ENCODE measurements at regions not wholly inside any gene's neighbourhood (a gene's known extent, or its start where the extent isn't known, plus 50 kb on each side); places are given as distances from the start of the nearest gene placed in this dataset.

DNA sequence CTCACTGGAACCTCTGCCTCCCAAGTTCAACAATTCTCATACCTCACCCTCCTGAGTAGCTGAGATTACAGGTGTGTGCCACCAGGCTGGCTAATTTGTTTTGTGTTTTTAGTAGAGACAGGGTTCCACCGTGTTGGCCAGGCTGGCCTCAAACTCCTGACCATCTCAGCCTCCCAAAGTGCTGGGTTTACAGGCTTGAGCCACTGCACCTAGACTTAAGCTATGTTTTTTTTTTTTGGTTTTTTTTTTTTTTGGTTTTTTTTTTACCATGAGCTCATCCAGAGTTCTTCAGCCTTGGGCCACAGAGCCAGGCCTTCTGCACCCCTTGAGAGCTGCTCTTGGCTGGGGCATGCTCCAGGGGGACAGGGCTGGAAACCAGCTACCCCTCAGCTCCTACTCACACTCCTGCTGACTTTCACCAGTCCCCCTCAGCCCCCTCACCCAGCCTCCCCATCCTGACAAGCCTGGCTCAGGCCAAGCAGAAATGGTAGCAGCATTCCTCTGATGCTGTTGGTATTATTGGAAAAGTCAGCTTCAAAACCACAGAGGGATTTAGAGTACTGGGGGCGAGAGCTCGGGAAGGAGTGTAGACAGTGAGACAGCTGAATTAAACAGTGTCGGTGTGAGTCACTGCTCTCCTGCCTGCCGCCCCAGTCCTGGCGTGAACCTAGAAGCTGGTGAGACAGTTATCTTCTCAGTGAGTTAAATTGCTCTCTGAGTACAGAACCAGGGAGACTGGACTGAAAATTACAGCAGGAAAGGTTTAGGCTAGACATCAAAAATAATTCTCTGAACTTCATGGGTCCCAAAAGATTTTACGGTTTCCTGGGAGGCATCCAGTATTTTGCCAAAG lies 63.7 kb downstream of the NAV1 start:
- Histone ChIP-seq H3K27me3 (ENCODE audit: insufficient read depth, low read depth) (no peaks in the 10 kb centered on the region), H3K4me1 (replicated peaks; ENCODE audit: insufficient read depth) (no peaks in the 10 kb centered on the region), H4K20me1 (ENCODE audit: insufficient read depth) (0 out of 2 replicates have a peak, but pooled peaks cover 3% of the 10 kb centered on the region), H3K36me3 (ENCODE audit: low read depth) (no peaks in the 10 kb centered on the region), H3K4me2 (no peak overlapping the region), H3K27ac (no peak overlapping the region), H3K9me3 (ENCODE audit: insufficient read depth, low read depth) (no peaks in the 10 kb centered on the region), H2AFZ (no peak overlapping the region), H3F3A (ENCODE audit: insufficient read depth, low read depth) (no peaks in the 10 kb centered on the region), H3K79me2 (ENCODE audit: low read depth) (no peaks in the 10 kb centered on the region), H3K9me2 (ENCODE audit: insufficient read depth) (no peaks in the 10 kb centered on the region), H3K4me3 (no peak overlapping the region)
- ChIA-PET CTCF (interaction anchor here (0.6 kb wide), 2 partner anchors 120 to 173 kb away, joined by 6 to 8 read pairs; no protein-coding TSS in a partner anchor), POLR2A (ENCODE audit: unreplicated experiment) (interaction anchor here (0.5 to 0.6 kb wide), 2 partner anchors 75 to 280 kb away, joined by 8 to 15 read pairs; no protein-coding TSS in a partner anchor)
- TF ChIP-seq, protein P1, sequence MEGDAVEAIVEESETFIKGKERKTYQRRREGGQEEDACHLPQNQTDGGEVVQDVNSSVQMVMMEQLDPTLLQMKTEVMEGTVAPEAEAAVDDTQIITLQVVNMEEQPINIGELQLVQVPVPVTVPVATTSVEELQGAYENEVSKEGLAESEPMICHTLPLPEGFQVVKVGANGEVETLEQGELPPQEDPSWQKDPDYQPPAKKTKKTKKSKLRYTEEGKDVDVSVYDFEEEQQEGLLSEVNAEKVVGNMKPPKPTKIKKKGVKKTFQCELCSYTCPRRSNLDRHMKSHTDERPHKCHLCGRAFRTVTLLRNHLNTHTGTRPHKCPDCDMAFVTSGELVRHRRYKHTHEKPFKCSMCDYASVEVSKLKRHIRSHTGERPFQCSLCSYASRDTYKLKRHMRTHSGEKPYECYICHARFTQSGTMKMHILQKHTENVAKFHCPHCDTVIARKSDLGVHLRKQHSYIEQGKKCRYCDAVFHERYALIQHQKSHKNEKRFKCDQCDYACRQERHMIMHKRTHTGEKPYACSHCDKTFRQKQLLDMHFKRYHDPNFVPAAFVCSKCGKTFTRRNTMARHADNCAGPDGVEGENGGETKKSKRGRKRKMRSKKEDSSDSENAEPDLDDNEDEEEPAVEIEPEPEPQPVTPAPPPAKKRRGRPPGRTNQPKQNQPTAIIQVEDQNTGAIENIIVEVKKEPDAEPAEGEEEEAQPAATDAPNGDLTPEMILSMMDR (conservative IDR thresholded peaks at IDR 0.05): no peak
- no peak for TF ChIP-seq EZH2 (IDR thresholded peaks at IDR 0.05; ENCODE audit: low read depth)
- intact Hi-C loops (cut with micrococcal nuclease; ENCODE audit: unreplicated experiment): no loop called here
- BruUV-seq (replicated peaks): no TSS peak
- DNase-seq: peak in 1 of 2 experiments; percentile 17

GRCh38 chr1:201603613-201604232 lies 64.8 kb downstream of the NAV1 start:
- intact Hi-C loops (cut with micrococcal nuclease; ENCODE audit: unreplicated experiment): no loop called here

GRCh38 chr1:201605385-201606010 lies 66.6 kb downstream of the NAV1 start:
- Histone ChIP-seq H3K9me3 (ENCODE audit: insufficient read depth, low read depth) (no peaks in the 10 kb centered on the region), H3K79me2 (ENCODE audit: low read depth) (no peaks in the 10 kb centered on the region), H2AFZ (no peak overlapping the region), H3K9me2 (ENCODE audit: insufficient read depth) (no peaks in the 10 kb centered on the region), H3K27me3 (ENCODE audit: insufficient read depth, low read depth) (no peaks in the 10 kb centered on the region), H3K4me3 (no peak overlapping the region), H3K4me1 (replicated peaks; ENCODE audit: insufficient read depth) (no peaks in the 10 kb centered on the region), H3K4me2 (no peak overlapping the region), H4K20me1 (ENCODE audit: insufficient read depth) (no peaks in the 10 kb centered on the region), H3K36me3 (ENCODE audit: low read depth) (no peaks in the 10 kb centered on the region), H3F3A (ENCODE audit: insufficient read depth, low read depth) (no peaks in the 10 kb centered on the region), H3K27ac (no peak overlapping the region)
- BruUV-seq (replicated peaks): no TSS peak
- DNase-seq: no peak
- TF ChIP-seq, protein P1 (conservative IDR thresholded peaks at IDR 0.05): no peak
- no peak for TF ChIP-seq EZH2 (IDR thresholded peaks at IDR 0.05; ENCODE audit: low read depth)
- POLR2A ChIA-PET (ENCODE audit: unreplicated experiment): no interaction called here
- CTCF ChIA-PET: no interaction called here
- intact Hi-C loops (cut with micrococcal nuclease; ENCODE audit: unreplicated experiment): no loop called here

More at GRCh38 chr1:201603613-201604232, 64.8 kb downstream of the NAV1 start:
- H3K27me3 ChIP-seq (ENCODE audit: insufficient read depth, low read depth): no peaks in the 10 kb centered on the region
- H2AFZ ChIP-seq: no peak overlapping the region
- no peaks in the 10 kb centered on the region for H3F3A ChIP-seq (ENCODE audit: insufficient read depth, low read depth)
- BruUV-seq (replicated peaks): no TSS peak
- no peak for DNase-seq
- no peaks in the 10 kb centered on the region for H3K79me2 ChIP-seq (ENCODE audit: low read depth)
- no peak overlapping the region for H3K4me2 ChIP-seq
- no peaks in the 10 kb centered on the region for H3K4me1 ChIP-seq (replicated peaks; ENCODE audit: insufficient read depth)
- H4K20me1 ChIP-seq (ENCODE audit: insufficient read depth): no peaks in the 10 kb centered on the region
- TF ChIP-seq, protein P1 (conservative IDR thresholded peaks at IDR 0.05): no peak
- TF ChIP-seq EZH2 (IDR thresholded peaks at IDR 0.05; ENCODE audit: low read depth): no peak
- no peaks in the 10 kb centered on the region for H3K36me3 ChIP-seq (ENCODE audit: low read depth)
- POLR2A ChIA-PET (ENCODE audit: unreplicated experiment): no interaction called here
- no peak overlapping the region for H3K27ac ChIP-seq
- no peaks in the 10 kb centered on the region for H3K9me2 ChIP-seq (ENCODE audit: insufficient read depth)
- no peak overlapping the region for H3K4me3 ChIP-seq
- CTCF ChIA-PET: interaction anchor here (0.7 kb wide), 1 partner anchor 30 kb away, joined by 11 read pairs; no protein-coding TSS in a partner anchor
- no peaks in the 10 kb centered on the region for H3K9me3 ChIP-seq (ENCODE audit: insufficient read depth, low read depth)
